Immature natural killer cell (primary cell): ENCODE measurements at regions not wholly inside any gene's neighbourhood (a gene's known extent, or its start where the extent isn't known, plus 50 kb on each side); places are given as distances from the start of the nearest gene placed in this dataset.

Experiments
- DNase-seq, 3 donors: peaks; one replicate each; pipeline ENCODE4 v3.0.0; 2022; ENCODE audit warnings: mixed read lengths in 1 of 3
- H3K27ac Mint-ChIP-seq, 6 donors: one replicate each; pipeline ENCODE4 v1.8.0; 2020; ENCODE audit warnings: mixed read lengths in 6 of 6, mild to moderate bottlenecking in 5 of 6, inconsistent platforms in 4 of 6, moderate library complexity in 3 of 6
- H3K27me3 Mint-ChIP-seq, 3 donors: one replicate each; pipeline ENCODE4 v1.8.0; 2020 to 2021; ENCODE audit warnings: low read depth in 3 of 3, mild to moderate bottlenecking in 3 of 3, mixed read lengths in 3 of 3, moderate library complexity in 3 of 3, inconsistent platforms in 1 of 3
- H3K36me3 Mint-ChIP-seq, 3 donors: one replicate each; pipeline ENCODE4 v1.8.0; 2020; ENCODE audit warnings: mixed read lengths in 3 of 3, inconsistent platforms in 2 of 3, mild to moderate bottlenecking in 2 of 3
- H3K4me1 Mint-ChIP-seq, 2 donors: one replicate each; pipeline ENCODE4 v1.8.0; 2020; ENCODE audit warnings: inconsistent platforms in 2 of 2, mild to moderate bottlenecking in 2 of 2, mixed read lengths in 2 of 2, moderate library complexity in 1 of 2
- H3K4me3 Mint-ChIP-seq, 5 donors: one replicate each; pipeline ENCODE4 v1.8.0; 2020; ENCODE audit warnings: mild to moderate bottlenecking in 5 of 5, mixed read lengths in 5 of 5, inconsistent platforms in 3 of 5, moderate library complexity in 3 of 5
- H3K9me3 Mint-ChIP-seq, 6 donors: one replicate each; pipeline ENCODE4 v1.8.0; 2020; ENCODE audit warnings: mild to moderate bottlenecking in 6 of 6, mixed read lengths in 6 of 6, inconsistent platforms in 4 of 6, moderate library complexity in 3 of 6

GRCh38 chr1:96370757-96371156 is 350.8 kb upstream of the PTBP2 start:
- DNase-seq = no peak
- no peaks in the 10 kb centered on the region for H3K36me3 Mint-ChIP-seq
- H3K27ac Mint-ChIP-seq = no peak overlapping the region
- no peaks in the 10 kb centered on the region for H3K27me3 Mint-ChIP-seq
- H3K4me1 Mint-ChIP-seq = no peaks in the 10 kb centered on the region
- no peak overlapping the region for H3K4me3 Mint-ChIP-seq
- H3K9me3 Mint-ChIP-seq = peaks cover 7 to 28% (median 12%) of the 10 kb centered on the region in 6 donors

GRCh38 chr1:96372881-96373280 is 348.7 kb upstream of the PTBP2 start:
- Mint-ChIP-seq H3K27me3 (no peaks in the 10 kb centered on the region), H3K4me3 (no peak overlapping the region), H3K27ac (no peak overlapping the region), H3K36me3 (no peaks in the 10 kb centered on the region), H3K9me3 (peaks cover 11 to 19% (median 14%) of the 10 kb centered on the region in 6 donors), H3K4me1 (no peaks in the 10 kb centered on the region)
- DNase-seq = no peak

- Mint-ChIP-seq H3K27me3 (no peaks in the 10 kb centered on the region), H3K36me3 (peaks cover 0 to 3% (median 0%) of the 10 kb centered on the region in 3 donors), H3K4me1 (no peaks in the 10 kb centered on the region), H3K27ac (no peak overlapping the region), H3K4me3 (no peak overlapping the region), H3K9me3 (peaks cover 14 to 22% (median 16%) of the 10 kb centered on the region in 6 donors)
- no peak for DNase-seq
These were observed 347.4 kb upstream of the PTBP2 start for GRCh38 chr1:96374076-96374762.

- Mint-ChIP-seq H3K27me3 (no peaks in the 10 kb centered on the region), H3K27ac (no peak overlapping the region), H3K4me3 (no peak overlapping the region), H3K9me3 (peaks cover 9 to 18% (median 13%) of the 10 kb centered on the region in 6 donors), H3K4me1 (no peaks in the 10 kb centered on the region), H3K36me3 (peaks cover 0 to 3% (median 0%) of the 10 kb centered on the region in 3 donors)
- no peak for DNase-seq
These were observed 344.7 kb upstream of the PTBP2 start for GRCh38 chr1:96376846-96377245.

- no peaks in the 10 kb centered on the region for H3K36me3 Mint-ChIP-seq
- DNase-seq = no peak
- no peak overlapping the region for H3K27ac Mint-ChIP-seq
- peaks cover 5 to 29% (median 13%) of the 10 kb centered on the region in 6 donors for H3K9me3 Mint-ChIP-seq
- no peaks in the 10 kb centered on the region for H3K4me1 Mint-ChIP-seq
- H3K4me3 Mint-ChIP-seq = no peak overlapping the region
- no peaks in the 10 kb centered on the region for H3K27me3 Mint-ChIP-seq
These were observed 337.0 kb upstream of the PTBP2 start for GRCh38 chr1:96384611-96385010.

GRCh38 chr1:96387785-96388184 is 333.8 kb upstream of the PTBP2 start:
- Mint-ChIP-seq H3K4me1 (no peaks in the 10 kb centered on the region), H3K27me3 (peaks cover 0 to 3% (median 0%) of the 10 kb centered on the region in 3 donors), H3K9me3 (peaks cover 5 to 26% (median 12%) of the 10 kb centered on the region in 6 donors), H3K27ac (no peak overlapping the region), H3K36me3 (no peaks in the 10 kb centered on the region), H3K4me3 (no peak overlapping the region)
- DNase-seq = no peak

- Mint-ChIP-seq H3K4me3 (no peak overlapping the region), H3K27me3 (peaks cover 0 to 3% (median 0%) of the 10 kb centered on the region in 3 donors), H3K9me3 (peaks cover 0 to 26% (median 10%) of the 10 kb centered on the region in 6 donors), H3K36me3 (no peaks in the 10 kb centered on the region), H3K27ac (no peak overlapping the region), H3K4me1 (no peaks in the 10 kb centered on the region)
- no peak for DNase-seq
These were observed 332.9 kb upstream of the PTBP2 start for GRCh38 chr1:96388421-96389310.

GRCh38 chr1:96400089-96400488 is 321.5 kb upstream of the PTBP2 start:
- H3K4me1 Mint-ChIP-seq = no peaks in the 10 kb centered on the region
- H3K9me3 Mint-ChIP-seq = peaks cover 5 to 28% (median 8%) of the 10 kb centered on the region in 6 donors
- no peak overlapping the region for H3K4me3 Mint-ChIP-seq
- H3K36me3 Mint-ChIP-seq = no peaks in the 10 kb centered on the region
- DNase-seq = no peak
- H3K27me3 Mint-ChIP-seq = no peaks in the 10 kb centered on the region
- no peak overlapping the region for H3K27ac Mint-ChIP-seq

GRCh38 chr1:96409087-96409486 is 312.5 kb upstream of the PTBP2 start:
- no peak overlapping the region for H3K27ac Mint-ChIP-seq

GRCh38 chr1:96409689-96410088 is 311.9 kb upstream of the PTBP2 start:
- no peak overlapping the region for H3K4me3 Mint-ChIP-seq
- H3K9me3 Mint-ChIP-seq = peaks cover 9 to 39% (median 13%) of the 10 kb centered on the region in 6 donors
- no peak overlapping the region for H3K27ac Mint-ChIP-seq
- peaks cover 0 to 1% (median 0%) of the 10 kb centered on the region in 3 donors for H3K27me3 Mint-ChIP-seq
- no peak for DNase-seq
- no peaks in the 10 kb centered on the region for H3K4me1 Mint-ChIP-seq
- no peaks in the 10 kb centered on the region for H3K36me3 Mint-ChIP-seq

More at GRCh38 chr1:96409087-96409486, 312.5 kb upstream of the PTBP2 start:
- H3K4me3 Mint-ChIP-seq = no peak overlapping the region
- no peaks in the 10 kb centered on the region for H3K4me1 Mint-ChIP-seq
- peaks cover 9 to 39% (median 13%) of the 10 kb centered on the region in 6 donors for H3K9me3 Mint-ChIP-seq
- H3K36me3 Mint-ChIP-seq = no peaks in the 10 kb centered on the region
- peaks cover 0 to 1% (median 0%) of the 10 kb centered on the region in 3 donors for H3K27me3 Mint-ChIP-seq
- no peak for DNase-seq

- Mint-ChIP-seq H3K27ac (no peak overlapping the region), H3K4me3 (no peak overlapping the region), H3K4me1 (no peaks in the 10 kb centered on the region), H3K36me3 (no peaks in the 10 kb centered on the region), H3K9me3 (peaks cover 9 to 40% (median 13%) of the 10 kb centered on the region in 6 donors), H3K27me3 (peaks cover 0 to 1% (median 0%) of the 10 kb centered on the region in 3 donors)
- DNase-seq = no peak
These were observed 310.6 kb upstream of the PTBP2 start for GRCh38 chr1:96411006-96411405.

- Mint-ChIP-seq H3K9me3 (peaks cover 5 to 29% (median 9%) of the 10 kb centered on the region in 6 donors), H3K27me3 (no peaks in the 10 kb centered on the region)
These were observed 307.0 kb upstream of the PTBP2 start for GRCh38 chr1:96414598-96414997.

GRCh38 chr1:96416111-96416595 is 305.4 kb upstream of the PTBP2 start:
- no peaks in the 10 kb centered on the region for H3K4me1 Mint-ChIP-seq
- peaks cover 0 to 31% (median 8%) of the 10 kb centered on the region in 6 donors for H3K9me3 Mint-ChIP-seq
- no peak overlapping the region for H3K4me3 Mint-ChIP-seq
- no peaks in the 10 kb centered on the region for H3K27me3 Mint-ChIP-seq
- no peaks in the 10 kb centered on the region for H3K36me3 Mint-ChIP-seq
- no peak overlapping the region for H3K27ac Mint-ChIP-seq
- no peak for DNase-seq

More at GRCh38 chr1:96414598-96414997, 307.0 kb upstream of the PTBP2 start:
- Mint-ChIP-seq H3K4me3 (no peak overlapping the region), H3K4me1 (no peaks in the 10 kb centered on the region), H3K36me3 (no peaks in the 10 kb centered on the region), H3K27ac (no peak overlapping the region)
- DNase-seq = no peak
